Jurkat, Clone E6-1 (cell line): ENCODE measurements at regions not wholly inside any gene's neighbourhood (a gene's known extent, or its start where the extent isn't known, plus 50 kb on each side); places are given as distances from the start of the nearest gene placed in this dataset.
A peak's percentile ranks its signal among the peaks of the same experiment; 100 is the strongest.

Source experiments
- DNase-seq: peaks from one replicate; pipeline ENCODE4 v3.0.0-alpha.2; 2011; ENCODE audit warnings: low read depth, low spot score
- H3K4me3 ChIP-seq: 2 replicates; pipeline ENCODE4 v1.5.1; 2011; ENCODE audit warnings: mild to moderate bottlenecking, low read length, control low read depth, moderate library complexity

DNA sequence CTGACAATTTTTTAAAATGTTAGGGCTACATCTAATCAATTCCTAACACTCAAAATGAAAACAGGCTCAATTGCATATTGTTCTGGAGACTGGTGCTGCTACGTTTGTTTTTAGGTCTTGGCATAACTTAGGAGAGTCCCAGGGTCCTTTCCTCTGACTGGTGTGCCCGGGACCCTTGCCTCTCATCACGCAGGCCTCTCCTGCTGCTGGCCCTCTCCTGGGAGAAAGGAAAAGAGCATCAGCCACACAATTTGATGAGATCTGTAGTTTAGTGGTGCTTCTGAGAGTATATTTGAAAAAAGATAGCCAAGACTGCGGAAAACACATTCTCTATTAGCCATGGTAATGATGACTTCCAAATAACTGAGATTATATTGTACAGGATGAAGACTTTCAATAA lies 380.0 kb downstream of the KLF12 start:
- DNase-seq = no peak
- no peak overlapping the region for H3K4me3 ChIP-seq

DNA sequence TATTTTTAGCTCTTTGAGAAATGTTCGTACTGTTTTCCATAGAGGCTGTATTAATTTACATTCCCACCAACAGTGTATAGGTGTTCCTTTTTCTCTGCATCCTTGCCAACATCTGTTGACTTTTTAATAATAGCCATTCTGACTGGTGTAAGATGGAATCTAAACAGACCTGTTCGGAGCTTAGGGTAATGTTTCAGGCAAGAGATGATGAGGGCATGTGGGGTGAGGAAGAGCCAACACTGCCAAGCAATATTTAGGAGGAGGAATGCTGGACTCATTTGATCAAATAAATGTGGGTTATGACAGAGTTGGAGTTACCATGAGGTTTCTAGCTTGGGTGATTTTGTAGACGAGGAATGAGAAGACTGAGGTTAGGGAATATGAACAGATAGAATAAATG lies 382.9 kb downstream of the KLF12 start:
- no peak for DNase-seq
- H3K4me3 ChIP-seq = no peak overlapping the region

DNA sequence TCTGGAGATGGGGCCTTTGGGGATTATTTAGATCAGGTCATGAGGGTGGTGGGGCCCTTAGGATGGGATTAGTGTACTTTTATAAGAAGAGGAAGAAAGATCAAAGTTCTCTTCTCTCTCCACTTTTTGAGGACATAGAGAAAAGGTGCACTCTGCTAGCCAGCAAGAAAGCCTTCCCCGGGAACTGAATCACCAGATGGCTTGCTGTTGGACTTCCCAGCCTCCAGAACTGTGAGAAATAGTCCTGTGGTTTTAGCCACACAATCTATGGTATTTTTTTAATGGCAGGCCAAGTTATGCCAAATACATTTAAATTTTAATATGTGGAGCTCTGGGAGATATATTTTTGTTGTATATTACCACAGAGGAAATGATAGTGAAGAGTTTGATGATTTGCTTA lies 385.8 kb downstream of the KLF12 start:
- no peak for DNase-seq

DNA sequence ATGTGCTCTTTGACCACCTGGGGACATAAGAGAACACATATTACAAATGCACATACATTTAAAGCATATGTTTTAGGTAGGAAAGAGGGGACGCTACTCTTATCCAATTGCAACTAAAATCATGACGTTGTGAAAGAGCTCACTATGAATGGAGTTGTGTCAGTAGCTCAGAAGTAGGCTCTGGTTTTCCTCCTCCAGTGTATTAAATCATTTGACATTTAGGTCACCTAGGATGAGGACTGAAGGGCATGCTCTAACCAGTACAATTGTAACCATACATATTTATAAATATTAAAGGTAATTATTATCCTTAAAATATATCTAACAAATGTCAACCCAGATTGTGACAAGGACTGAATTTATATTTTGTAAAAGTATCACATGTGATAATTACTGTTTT lies 389.0 kb downstream of the KLF12 start:
- no peak overlapping the region for H3K4me3 ChIP-seq
- no peak for DNase-seq

More for the DNA sequence above, 385.8 kb downstream of the KLF12 start:
- H3K4me3 ChIP-seq = no peak overlapping the region

DNA sequence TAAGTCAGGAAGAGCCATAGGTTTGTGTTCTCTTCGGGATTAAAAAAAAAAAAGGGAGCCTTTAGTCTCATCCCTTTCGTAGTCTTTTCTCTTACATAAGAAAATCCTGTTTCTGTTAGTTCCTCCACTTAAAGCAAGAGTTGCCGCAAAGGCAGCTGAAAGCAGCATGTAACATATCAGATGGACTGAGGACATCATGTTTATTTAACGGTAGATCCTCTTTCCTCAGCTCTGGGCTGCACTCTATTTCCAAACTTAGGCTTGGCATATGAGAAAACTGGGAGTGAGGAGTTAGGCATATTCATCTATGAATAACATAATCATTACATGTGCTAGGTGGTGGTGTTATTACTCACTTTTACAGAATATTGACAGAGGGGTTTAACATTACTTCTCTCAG lies 391.2 kb downstream of the KLF12 start:
- H3K4me3 ChIP-seq = no peak overlapping the region
- DNase-seq = no peak

DNA sequence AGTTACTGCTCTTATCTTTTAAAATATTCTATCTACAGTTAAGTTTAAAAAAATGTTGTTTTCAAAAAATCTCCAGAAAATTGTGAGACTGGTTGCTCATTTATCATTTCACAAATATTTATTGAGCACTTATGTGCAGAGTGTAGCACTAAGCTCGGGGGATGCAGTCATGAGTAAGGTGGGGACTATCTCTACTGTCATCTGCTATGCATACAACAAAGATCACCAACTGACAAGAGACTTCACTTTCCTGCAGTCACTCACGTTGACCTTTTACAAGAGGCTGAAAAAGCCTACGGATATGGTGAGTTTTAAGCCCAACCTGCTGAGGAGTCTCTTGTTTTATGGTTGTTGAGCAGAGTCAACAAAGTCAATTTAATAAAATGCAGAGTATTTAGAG lies 392.5 kb downstream of the KLF12 start:
- DNase-seq = no peak

DNA sequence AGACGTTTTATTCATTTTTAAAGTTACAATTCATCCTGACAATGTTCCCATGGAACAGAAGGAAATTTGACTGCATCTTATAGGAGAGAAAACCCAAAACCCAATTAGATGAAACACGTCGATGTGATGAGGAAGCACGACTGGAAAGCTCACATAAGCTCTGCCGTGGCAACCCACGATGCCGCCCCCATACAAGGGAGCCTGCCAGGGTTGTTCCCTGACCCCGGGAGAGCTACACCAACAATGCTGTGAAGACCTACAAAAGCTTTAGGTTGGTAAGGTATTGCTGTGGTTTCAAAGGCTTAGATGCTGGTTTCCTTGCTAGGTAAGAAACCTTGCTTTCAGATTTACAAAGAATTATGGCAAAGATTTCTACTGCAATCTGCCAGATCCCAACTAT lies 393.1 kb downstream of the KLF12 start:
- no peak overlapping the region for H3K4me3 ChIP-seq
- DNase-seq = no peak

More for the DNA sequence above, 392.5 kb downstream of the KLF12 start:
- no peak overlapping the region for H3K4me3 ChIP-seq

DNA sequence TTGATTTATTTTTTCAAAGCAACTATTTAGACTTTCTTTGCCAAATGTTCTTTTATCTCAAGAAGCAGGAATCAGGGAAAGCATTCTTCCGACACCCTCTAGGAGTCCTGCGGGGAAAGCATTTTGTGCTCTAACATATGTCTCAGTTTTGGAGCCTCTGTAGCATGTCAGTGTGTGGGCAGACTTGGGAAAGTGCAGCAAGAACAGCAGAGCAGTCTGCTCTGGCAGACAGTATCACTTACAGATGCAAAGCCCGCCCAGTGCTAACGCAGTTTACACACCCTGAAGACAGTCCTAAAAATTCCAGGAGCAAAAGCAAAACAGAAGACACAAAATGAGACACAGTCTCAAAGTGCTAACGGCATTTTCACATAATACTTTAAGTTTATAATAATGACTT lies 393.5 kb downstream of the KLF12 start:
- no peak for DNase-seq
- no peak overlapping the region for H3K4me3 ChIP-seq

DNA sequence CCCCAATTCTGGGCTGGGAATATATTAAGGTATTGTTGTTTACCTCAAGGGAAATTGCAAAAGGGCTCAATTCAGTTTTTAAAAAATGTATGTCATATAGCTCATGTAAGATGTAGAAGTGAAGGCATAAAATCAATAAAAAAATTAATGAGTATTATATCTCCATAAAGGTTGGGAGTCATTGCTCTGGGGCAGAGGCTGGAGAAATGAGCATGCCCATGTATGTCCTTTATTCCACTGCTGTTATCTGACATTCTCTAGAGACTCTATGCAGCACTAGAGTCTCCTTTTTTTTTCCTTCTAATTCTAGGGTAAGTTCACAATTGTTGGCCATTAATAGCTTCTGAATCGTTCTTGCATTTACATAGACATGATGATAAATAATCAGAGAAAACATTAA lies 394.8 kb downstream of the KLF12 start:
- no peak overlapping the region for H3K4me3 ChIP-seq
- DNase-seq = no peak

DNA sequence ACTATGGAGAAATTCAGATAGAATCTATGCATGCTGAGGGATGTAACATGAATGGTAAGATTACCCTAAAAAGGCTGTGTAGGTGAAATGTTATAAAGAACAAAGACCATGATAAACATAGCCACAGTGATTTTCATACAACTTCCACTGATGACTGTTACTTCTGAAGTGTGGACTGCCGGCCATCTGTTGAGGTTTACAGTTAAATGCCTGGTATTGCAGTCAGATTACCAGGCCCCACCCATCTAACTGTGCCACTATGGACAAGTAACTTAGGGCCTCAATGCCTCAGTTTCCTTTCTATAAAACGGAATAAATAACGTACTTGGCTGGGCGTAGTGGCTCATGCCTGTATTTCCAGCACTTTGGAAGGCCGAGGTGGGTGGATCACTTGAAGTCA lies 395.6 kb downstream of the KLF12 start:
- no peak for DNase-seq

DNA sequence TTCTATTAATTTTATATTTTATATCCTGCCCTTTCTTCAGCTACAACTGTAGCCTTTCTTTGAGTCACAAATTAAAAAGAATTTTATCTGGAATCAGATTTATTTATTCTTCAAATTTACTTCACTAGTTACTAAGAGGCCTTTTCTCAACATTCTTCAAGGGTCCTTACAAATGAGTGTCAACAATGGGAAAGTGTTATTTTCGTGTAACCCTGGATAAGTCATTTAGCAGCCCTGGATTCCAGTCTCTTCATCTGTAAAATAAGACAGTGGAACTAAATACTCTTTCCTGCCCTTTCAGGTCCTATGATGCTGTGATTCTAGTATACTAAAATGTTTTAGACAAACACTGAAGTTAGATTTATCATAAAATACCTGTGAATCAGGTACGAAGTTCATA lies 397.0 kb downstream of the KLF12 start:
- no peak for DNase-seq

More for the DNA sequence above, 395.6 kb downstream of the KLF12 start:
- H3K4me3 ChIP-seq = no peak overlapping the region

DNA sequence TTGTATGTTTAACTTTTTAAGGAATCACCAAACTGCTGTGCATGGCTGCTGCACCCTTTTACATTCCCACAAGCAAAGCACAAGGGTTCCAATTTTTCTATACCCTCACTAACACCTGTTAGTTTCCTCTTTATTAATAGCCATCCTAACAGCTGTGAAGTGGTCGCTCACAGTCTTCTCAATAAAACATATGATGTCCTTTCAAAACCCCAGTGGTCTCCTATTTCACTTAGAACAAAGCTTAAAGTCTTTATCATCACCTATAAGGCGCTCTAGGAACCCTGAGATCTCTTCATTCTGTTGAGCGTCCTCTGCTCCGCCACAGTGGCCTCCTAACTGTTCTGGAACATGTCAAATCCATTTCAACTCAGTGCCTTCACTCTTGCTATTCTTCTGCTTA lies 400.5 kb downstream of the KLF12 start:
- DNase-seq = no peak
- H3K4me3 ChIP-seq = no peak overlapping the region

More for the DNA sequence above, 397.0 kb downstream of the KLF12 start:
- H3K4me3 ChIP-seq = no peak overlapping the region

DNA sequence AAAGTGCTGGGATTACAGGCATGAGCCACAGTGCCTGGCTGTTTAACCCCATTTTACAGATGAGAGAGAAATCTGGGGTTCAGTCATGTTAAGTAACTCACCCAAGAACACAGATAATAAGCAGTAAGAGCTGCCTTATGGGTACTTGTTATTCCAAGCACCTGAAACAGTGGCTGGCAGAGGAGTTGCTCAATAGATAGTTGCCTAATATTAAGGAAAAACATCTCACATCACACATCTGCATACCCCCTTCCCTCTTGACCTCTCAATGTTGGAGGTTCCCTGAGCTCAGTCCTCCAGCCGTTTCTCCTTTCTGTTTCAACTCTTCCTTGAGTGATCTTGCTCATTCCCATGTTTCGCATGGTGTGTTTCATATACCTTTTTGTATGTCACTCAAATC lies 401.9 kb downstream of the KLF12 start:
- no peak for DNase-seq
- no peak overlapping the region for H3K4me3 ChIP-seq

DNA sequence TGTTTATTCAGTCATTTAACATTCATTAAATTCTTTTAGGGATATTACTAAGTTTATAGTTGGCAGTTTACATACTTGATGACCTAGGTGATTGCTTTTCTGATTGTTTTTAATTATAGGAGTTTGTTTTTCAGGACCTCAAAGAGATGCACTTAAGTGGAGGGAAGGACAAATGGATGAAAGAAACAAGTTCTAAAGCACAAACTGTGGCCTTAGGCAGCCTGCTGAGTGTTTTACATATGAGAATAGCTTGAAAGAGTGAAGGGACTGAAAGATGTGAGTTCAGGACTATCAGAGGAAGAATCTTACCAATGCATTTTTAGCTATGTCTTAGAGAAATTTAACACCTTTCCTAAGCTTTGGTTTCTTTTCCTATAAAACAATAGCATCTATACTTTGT lies 402.6 kb downstream of the KLF12 start:
- no peak for DNase-seq
- no peak overlapping the region for H3K4me3 ChIP-seq

DNA sequence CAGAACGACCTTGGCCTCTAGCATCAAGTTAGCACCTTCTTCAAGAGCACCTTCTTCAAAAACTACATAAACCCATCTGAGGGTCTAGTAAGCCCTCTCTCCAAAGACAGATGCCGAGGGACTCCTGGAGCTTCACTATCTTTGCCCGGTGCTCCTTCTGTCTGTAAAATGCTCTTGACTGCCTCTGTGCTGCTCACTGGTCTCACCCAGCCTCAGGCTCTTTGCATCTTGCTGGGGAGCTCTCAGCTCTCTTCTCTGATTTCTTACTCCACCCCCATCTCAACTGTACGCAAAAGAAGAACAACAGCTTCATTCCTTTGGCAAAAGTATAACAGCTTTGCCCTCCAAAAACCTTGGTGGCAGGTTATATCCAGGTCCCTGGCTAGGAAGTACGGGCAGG lies 404.2 kb downstream of the KLF12 start:
- DNase-seq = no peak
- H3K4me3 ChIP-seq = no peak overlapping the region

DNA sequence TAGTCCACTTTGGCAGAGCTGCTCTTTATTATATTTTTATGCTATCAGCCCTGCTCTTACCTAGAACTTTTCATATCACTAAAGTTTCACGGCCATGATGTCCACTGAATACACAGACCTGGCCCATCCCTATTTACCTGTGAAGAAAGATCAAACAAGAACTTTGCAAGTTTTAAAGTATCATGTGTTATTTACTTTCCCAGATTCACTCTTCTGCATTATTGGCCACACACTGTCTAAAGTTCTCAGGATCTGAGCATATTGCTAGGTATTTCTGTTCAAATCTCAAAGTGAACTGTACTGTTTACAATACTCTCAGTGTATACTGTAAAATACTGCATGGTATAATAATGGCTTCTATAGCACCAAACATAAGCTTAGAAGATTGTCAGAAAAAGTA lies 405.2 kb downstream of the KLF12 start:
- H3K4me3 ChIP-seq = no peak overlapping the region
- DNase-seq = no peak

DNA sequence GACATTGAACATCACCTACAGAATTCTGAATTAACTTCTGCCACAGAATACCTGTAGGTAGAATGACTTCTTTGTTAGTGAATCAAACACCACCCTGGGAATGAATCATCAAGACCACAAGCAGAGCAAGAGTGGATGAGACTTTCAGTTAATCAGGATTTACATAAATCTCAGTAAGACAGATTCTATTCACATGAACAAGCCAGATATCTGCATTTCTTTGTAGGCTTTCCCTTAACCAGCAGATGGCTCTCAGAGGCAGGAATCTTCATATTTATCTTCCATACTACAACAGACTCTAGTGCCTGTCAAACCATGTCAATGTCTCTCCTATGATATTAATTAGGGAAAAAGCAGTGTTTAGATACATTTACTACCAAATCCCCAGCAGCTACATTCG lies 412.1 kb downstream of the KLF12 start:
- no peak overlapping the region for H3K4me3 ChIP-seq
- DNase-seq = no peak

DNA sequence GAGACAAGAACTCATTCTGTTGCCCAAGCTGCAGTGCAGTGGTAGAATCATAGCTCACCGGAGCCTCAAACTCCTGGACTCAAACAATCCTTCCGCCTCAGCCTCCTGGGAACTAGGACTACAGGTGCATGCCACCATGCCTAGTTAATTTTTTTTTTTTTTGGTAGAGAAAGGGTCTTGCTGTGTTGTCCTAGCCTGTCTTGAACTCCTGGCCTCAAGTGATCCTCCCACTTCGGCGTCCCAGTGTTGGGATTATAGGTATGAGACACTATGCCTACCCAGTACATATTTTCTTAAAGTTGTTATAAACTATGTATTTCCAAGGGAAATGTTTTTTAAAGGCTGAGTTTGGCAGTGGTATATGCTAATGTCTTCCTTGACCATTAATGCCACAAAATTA lies 412.6 kb downstream of the KLF12 start:
- no peak overlapping the region for H3K4me3 ChIP-seq
- DNase-seq = no peak

DNA sequence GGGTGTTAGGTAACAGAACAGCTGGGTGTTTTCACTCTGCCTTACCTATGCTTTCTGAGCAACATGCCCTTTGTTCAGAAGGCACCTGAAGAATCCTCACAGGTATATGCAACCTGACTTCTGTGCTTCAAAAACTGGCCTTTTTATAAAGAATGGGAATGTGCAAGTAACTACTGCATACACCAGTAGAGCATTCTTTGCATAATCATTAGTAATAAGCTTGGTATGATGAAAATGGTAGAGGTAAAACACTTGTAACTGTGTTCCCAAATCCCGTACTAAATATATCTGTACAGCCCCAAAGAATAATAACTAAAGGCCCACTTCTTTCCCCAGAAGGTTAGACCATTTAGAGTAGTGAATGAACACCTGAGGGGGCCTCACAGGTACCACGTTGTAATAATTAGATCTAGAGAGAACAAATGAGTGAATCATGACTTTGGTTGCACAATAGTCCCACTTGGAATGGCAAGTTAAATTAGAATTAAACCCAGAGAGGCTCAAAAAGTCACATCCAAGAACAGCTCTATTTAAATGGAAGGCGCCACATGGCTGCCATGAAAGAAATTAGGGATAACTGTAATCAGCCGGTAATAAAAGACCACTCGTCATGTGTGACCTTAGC lies 413.9 kb downstream of the KLF12 start:
- no peak overlapping the region for H3K4me3 ChIP-seq
- DNase-seq = no peak

DNA sequence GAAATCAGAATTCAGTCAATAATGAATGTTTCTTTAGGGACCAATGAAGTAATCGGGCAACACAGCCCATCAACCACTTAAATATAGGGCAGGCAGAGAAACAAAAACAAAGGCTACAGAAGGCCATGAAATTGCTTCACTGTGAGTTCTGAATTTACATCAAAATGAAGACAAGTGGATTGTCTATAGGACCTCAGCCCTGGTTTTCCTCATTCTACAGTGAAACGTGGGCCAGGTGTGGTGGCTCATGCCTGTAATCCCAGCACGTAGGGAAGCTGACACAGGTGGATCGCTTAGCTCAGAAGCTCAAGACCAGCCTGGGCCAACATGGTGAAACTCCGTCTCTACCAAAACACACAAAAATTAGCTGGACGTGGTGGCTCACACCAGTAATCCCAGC lies 416.0 kb downstream of the KLF12 start:
- no peak overlapping the region for H3K4me3 ChIP-seq
- no peak for DNase-seq

DNA sequence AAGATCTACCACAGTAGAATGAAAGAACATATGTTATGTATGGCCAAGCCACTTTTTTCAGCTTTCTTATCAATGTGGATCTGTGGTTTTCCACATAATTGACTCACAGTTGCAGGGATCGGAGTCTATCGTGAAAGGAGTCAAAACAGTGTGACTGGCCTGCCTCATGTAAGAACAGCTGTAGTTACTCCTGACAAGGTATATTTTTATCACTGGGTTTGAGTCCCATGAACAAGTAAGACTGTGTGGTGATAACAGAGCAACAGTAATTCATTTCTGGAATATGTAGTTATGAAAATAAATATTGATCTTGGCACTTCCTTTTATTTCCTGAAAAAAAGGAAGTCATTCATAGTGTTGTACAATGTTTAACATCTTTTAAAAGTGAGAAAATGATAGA lies 416.6 kb downstream of the KLF12 start:
- peak; percentile 39 for DNase-seq
- no peak overlapping the region for H3K4me3 ChIP-seq
